Sigmoid colon (tissue), 3 donors: ENCODE measurements at regions not wholly inside any gene's neighbourhood (a gene's known extent, or its start where the extent isn't known, plus 50 kb on each side); places are given as distances from the start of the nearest gene placed in this dataset.

Source experiments
- CTCF ChIP-seq, 4 experiments: fragments of 450-650 bp in 3 of 4; fragments of 200-600 bp in 1 of 4; IDR thresholded peaks; one replicate each; pipeline ENCODE4 v1.5.1; 2016 to 2019; ENCODE audit warnings: antibody characterized with exemption in 4 of 4, mild to moderate bottlenecking in 3 of 4, moderate library complexity in 2 of 4
- POLR2A ChIP-seq, 2 donors: fragments of 450-650 bp; IDR thresholded peaks; one replicate each; pipeline ENCODE4 v1.6.1; 2016; ENCODE audit warnings: antibody characterized with exemption in 2 of 2, mild to moderate bottlenecking in 2 of 2, moderate library complexity in 2 of 2

DNA sequence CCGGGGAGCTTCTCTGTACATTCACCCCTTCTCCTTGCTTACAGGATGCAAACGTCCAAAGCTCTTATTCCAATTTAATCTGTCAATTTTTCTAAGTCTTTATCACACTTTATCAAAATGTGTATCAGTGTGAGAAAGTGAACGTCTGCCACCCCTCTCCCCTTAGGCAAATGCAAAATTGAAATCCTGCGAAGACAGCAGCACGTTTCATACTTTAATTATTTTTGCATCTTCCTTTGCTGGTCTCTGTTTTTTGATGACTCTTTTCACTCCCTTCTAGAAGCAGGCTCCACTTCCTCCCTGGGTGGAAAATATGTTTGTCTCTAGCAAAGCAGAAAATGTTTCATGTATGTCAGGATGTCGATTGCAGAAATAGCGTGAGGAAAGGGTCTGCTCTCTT, 576.5 kb upstream of the BRINP1 start:
- no peak for TF ChIP-seq CTCF (IDR thresholded peaks at IDR 0.05)
- no peak for TF ChIP-seq POLR2A (IDR thresholded peaks at IDR 0.05)
